NB4 (cell line): ENCODE measurements at regions not wholly inside any gene's neighbourhood (a gene's known extent, or its start where the extent isn't known, plus 50 kb on each side); places are given as distances from the start of the nearest gene placed in this dataset.

Experiments
- CTCF ChIP-seq: IDR thresholded peaks from one replicate; pipeline ENCODE4 v1.5.1; 2012; ENCODE audit warnings: low read depth, low read length
- MAX ChIP-seq: IDR thresholded peaks from 2 replicates; pipeline ENCODE4 v1.6.1; 2011; ENCODE audit warnings: low read depth, low read length
- MYC ChIP-seq: IDR thresholded peaks from 2 replicates; pipeline ENCODE4 v1.6.1; 2011; ENCODE audit warnings: low read depth, low read length
- POLR2A ChIP-seq: IDR thresholded peaks from 2 replicates; pipeline ENCODE4 v1.6.1; 2011; ENCODE audit warnings: mild to moderate bottlenecking; ENCODE audit not compliant: insufficient read length; ENCODE audit errors: extremely low read depth

GRCh38 chr4:96986816-96987215 is 1146.9 kb downstream of the PDHA2 start:
- TF ChIP-seq MYC, result no peak
- TF ChIP-seq CTCF, result no peak
- no peak for TF ChIP-seq MAX
- TF ChIP-seq POLR2A, result no peak
